GM18511 (cell line): ENCODE measurements at regions not wholly inside any gene's neighbourhood (a gene's known extent, or its start where the extent isn't known, plus 50 kb on each side); places are given as distances from the start of the nearest gene placed in this dataset.
"Not testable (repeated sequence)": the region's sequence is repeated elsewhere in the genome, so short reads cannot be mapped to it uniquely, and the experiment has no call there.

ENCODE experiments used
- ATAC-seq: cut with Tn5 transposase; IDR thresholded peaks from one replicate; pipeline ENCODE4 v1.9.1; 2021; ENCODE audit warnings: mild to moderate bottlenecking, moderate library complexity; ENCODE audit not compliant: unreplicated experiment

- no peak for ATAC-seq
Observed at GRCh38 chr6:16912756-16913155, 151.5 kb upstream of the ATXN1 start.

DNA sequence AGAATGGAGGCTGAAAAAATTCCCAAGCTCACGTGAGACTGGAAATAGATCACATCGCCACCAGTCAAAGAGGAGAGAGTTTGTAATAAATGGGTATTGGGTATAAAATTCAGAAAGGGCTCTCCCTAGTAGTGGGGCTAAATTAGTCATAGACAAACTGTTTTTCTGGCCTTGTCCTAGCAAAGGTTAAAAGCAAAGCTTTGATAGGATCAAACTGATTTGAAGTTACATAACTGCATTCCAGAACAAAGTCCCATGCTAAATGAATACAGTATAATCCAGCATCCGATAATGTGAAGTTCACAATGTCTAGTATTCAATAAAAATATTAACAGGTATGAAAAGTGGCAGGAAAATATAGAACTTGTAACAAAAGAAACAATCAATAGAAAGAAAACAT, 149.8 kb upstream of the ATXN1 start:
- no peak for ATAC-seq

GRCh38 chr6:16909658-16910360, 148.5 kb upstream of the ATXN1 start:
- no peak for ATAC-seq

DNA sequence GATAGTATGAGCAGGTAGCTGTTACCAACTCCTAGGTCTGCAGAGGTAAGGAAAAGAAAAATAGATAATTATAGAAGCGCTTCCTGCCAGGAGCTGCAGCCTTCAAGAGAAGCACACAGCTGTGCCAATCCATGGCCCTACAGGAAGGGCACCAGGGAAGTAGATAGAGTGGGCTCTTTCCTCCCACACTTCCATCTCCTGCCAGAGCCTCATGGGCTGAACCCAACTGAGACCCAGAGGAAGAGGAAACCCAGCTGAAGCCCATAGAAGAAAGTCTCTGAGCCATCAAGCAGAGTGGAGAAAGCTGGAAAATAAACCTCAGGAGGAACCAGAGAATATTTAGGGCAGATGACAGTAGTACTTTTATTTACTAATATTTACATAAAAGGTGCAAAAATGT, 146.7 kb upstream of the ATXN1 start:
- ATAC-seq: no peak

DNA sequence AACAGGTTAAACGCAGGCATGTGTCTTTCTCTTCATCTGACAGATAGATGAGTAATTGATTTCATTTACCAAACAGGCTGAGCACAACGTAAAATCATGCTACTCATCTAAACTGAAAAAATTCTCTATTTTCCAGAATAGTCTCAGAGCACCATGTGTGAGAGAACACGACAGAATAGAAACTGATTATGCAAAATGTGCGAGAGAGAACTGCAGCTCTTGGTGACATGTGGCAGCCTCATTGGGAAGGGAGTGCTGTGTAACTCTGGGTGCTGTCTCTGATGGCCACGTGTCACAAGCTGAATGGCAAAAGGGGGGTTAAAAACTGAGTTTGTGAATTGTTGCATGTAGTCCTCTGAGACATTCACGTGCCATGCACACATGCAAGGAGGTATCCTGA, 143.7 kb upstream of the ATXN1 start:
- ATAC-seq: no peak

DNA sequence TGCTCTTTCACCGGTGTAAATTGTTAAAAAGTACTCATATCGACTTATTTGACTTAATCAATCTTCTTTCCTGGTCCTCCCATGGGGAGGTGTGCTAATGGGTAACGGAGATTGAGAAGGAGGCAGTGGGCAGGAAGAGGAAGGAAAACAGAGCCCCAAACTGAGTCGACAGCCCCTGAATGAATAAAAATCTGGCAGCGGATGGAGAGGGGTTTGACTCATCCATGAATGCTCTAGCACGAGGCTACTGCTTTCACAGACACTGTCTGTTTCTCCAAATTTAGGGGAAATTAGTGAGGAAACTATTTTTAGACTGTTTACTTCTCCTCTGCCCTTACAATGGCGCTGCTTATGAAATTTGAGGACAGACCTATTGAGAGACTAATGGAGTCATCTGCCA, 142.2 kb upstream of the ATXN1 start:
- no peak for ATAC-seq

DNA sequence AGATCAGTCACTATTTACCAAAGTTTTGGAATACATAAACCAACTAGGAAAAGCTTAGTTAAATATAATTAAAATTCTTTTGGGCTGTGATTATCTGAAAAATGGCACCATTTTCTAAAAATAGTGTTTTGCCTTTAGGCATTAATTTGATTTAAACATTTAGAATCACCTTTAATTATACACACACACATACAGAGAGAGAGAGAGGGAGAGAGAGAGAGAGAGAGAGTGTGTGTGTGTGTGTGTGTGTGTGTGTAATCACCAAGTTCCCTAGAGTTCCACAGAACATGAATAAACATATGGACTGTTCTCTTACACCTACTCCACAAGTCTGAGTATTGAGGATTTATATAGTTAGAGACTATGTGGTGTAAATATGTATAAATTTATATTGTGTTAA, 141.2 kb upstream of the ATXN1 start:
- ATAC-seq: no peak

- ATAC-seq: no peak
Observed at GRCh38 chr6:16901782-16902181, 140.5 kb upstream of the ATXN1 start.

GRCh38 chr6:16901306-16901705, 140.0 kb upstream of the ATXN1 start:
- ATAC-seq: no peak

DNA sequence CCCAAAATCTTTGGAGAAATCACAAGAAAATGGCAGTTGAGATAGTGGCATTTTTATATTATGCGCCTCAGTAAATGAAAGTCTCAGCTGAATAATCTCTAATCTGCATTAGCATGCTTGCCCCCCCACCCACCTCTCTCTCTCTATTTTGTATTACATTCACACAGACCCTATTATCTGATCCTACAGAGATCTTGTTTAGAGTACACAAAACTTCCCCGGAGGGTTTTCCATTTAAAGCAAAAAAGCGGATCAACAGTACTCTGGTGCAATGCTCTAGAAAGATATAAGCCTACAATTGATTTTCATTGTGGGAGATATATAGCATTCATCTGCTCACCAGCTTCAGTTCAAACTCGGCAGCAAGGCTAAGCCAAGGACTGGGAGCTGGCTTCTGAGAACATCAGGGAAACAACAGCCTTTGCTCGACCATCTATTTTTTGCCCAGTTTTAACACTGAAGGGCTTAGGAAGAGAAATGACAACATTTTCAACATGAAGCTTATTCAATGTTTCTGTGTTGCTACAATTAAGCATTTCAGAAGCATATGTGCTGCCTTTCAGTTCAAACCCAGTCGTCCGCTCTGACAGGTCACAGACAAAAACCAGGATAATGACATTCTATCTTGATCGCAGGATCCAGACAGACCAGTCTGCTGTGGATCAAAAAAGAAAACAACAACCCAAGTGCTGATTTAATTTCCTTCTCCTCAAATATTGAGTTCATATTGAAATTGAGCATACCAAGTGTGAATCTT, 137.6 kb upstream of the ATXN1 start:
- no peak for ATAC-seq

DNA sequence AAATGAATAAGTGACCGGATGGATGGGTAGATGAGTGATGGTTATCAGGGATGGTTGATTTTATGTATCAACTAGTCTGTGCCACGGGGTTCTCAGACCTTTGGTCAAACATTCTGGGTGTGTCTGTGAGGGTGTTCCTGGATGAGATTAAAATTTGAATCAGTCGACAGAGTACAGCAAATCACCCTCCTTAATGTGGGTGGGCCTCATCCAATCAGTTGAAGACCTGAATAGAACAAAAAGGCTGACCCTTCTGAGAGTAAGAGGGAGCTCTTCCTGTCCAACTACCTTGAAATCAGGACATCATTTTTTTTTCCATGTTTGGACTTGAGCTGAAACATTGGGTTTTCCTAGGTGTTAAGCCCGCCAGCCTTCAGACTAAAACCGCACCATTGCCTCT, 136.4 kb upstream of the ATXN1 start:
- no peak for ATAC-seq

- ATAC-seq: no peak
Observed at GRCh38 chr6:16894301-16894700, 133.0 kb upstream of the ATXN1 start.

GRCh38 chr6:16891110-16891509, 129.8 kb upstream of the ATXN1 start:
- not testable (repeated sequence) for ATAC-seq

GRCh38 chr6:16885411-16886160, 124.3 kb upstream of the ATXN1 start:
- no peak for ATAC-seq

- no peak for ATAC-seq
Observed at GRCh38 chr6:16884526-16884925, 123.3 kb upstream of the ATXN1 start.

- no peak for ATAC-seq
Observed at GRCh38 chr6:16883414-16883813, 122.2 kb upstream of the ATXN1 start.

DNA sequence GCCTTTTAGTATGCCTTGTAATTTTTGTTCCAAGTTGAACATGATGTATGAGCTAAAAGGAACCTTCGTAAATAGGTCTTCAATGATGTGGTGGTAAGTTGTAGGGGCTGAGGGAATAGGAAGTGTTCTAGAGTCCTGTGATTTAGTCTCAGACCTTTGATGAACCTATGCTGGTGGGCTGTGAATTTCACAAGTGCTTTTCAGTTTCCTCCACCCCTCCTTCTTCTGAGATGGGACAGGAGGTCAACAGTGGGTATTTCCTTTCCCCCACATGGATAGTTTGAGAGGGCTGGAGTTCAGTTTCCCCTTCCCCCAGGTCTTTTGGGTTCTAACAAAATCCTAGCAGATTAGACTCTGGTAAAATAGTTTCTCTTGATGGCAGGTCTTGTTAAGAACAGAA, 121.0 kb upstream of the ATXN1 start:
- ATAC-seq: no peak

DNA sequence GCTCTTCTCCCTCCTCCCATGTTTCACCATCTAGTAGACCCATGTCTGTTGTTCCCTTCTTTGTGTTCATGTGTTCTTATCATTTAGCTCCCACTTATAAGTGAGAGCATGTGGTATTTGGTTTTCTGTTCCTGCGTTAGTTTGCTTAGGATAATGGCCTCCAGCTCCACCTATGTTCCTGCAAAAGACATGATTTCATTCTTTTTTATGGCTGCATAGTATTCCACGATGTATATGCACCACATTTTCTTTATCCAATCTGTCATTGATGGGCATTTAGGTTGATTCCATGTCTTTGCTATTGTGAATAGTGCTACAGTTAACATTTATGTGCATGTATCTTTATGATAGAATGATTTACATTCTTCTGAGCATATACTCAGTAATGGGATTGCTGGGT, 115.6 kb upstream of the ATXN1 start:
- not testable (repeated sequence) for ATAC-seq

DNA sequence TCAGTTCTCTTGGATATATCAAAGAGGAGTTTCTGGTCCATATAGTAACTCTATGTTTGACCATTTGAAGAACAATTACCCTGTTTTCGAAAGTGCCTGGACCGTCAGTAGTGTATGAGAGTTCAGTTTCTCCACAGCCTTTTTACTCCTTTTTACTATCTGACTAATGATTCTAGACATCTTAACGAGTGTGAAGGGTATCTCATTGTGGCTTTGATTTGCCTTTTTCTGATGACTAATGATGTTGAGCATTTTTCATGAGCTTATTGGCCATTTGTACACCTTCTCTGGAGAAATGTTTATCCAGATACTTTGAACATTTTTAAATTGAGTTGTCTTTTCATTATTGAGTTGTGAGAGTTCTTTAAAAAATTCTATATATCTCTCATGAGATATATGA, 114.9 kb upstream of the ATXN1 start:
- no peak for ATAC-seq

DNA sequence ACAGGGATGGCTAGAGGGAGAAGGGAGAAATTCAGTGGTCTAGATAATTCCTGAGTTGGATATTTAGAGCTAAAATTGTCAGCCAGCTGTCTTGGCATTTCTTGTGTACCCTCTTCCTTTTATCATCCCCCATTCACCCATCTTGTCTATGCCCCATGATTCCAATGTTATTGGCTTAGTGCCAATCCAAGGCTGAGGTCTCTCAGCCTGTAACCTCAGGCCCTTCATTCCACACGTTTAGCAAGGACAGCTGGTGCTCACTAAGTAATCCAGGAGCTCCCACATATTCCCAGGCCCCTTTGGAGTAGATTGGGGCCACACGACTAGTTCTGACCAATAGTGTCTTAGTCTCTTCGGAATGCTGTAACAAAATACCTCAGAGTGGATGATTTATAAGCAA, 112.4 kb upstream of the ATXN1 start:
- ATAC-seq: no peak

DNA sequence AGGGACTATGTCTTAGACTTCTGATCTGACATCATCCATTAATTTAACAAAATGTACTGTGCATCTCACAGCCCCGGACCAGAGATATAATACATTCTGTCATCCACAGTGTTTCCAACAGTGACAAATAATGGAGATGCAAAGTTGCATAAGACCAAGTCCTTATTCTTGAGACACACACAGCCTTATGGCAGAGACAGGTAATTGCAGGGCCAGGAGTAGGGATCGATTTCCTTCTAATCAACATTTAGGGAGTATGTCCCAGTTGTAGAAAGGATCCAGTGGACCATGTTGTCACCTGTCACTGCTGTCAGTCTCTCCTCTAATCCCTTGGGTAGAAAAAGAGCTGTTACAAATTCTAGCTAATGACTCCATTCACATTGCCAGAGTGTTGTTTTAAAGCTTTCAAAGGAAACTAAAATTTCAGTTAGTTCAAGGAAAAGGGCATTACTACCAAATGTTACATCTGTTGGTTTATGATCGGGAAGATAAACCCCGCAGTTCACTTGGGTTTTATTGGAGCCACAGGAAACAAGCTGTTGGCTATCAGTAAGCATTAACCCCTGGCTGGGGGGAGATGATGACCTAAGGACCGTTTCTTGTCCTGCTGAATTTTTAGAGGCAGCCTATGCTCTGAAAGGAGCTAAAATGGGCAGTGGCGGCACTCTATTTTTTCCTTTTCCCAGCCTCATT, 111.4 kb upstream of the ATXN1 start:
- no peak for ATAC-seq
